Left lung (tissue), 4 donors: ENCODE measurements at regions not wholly inside any gene's neighbourhood (a gene's known extent, or its start where the extent isn't known, plus 50 kb on each side); places are given as distances from the start of the nearest gene placed in this dataset.

Experiments
- ATAC-seq: fragments of 200-7000 bp; cut with Tn5 transposase; one replicate; pipeline ENCODE4 v1.9.1; 2020; ENCODE audit warnings: moderate library complexity
- DNase-seq, 4 donors: peaks; one replicate each; pipeline ENCODE4 v3.0.0-alpha.2; 2013 to 2020
- H3K27ac ChIP-seq, 2 donors: fragments of 200-600 bp; sonication (generic) in 1 of 2; one replicate each; pipeline versions ENCODE4 v1.5.0 to v1.8.0; 2020 to 2021
- H3K27me3 ChIP-seq, 2 donors: fragments of 200-600 bp; sonication (generic) in 1 of 2; one replicate each; pipeline versions ENCODE4 v1.5.0 to v1.8.0; 2020 to 2021
- H3K36me3 ChIP-seq, 2 donors: fragments of 200-600 bp; sonication (generic) in 1 of 2; one replicate each; pipeline versions ENCODE4 v1.5.0 to v1.8.0; 2020 to 2021
- H3K4me1 ChIP-seq, 2 donors: fragments of 200-600 bp; one replicate each; pipeline ENCODE4 v1.8.0; 2021
- H3K4me3 ChIP-seq, 2 donors: fragments of 200-600 bp; sonication (generic) in 1 of 2; one replicate each; pipeline versions ENCODE4 v1.5.0 to v1.8.0; 2020 to 2021; ENCODE audit warnings: mild to moderate bottlenecking in 1 of 2
- H3K9me3 ChIP-seq, 2 donors: fragments of 200-600 bp; sonication (generic) in 1 of 2; one replicate each; pipeline versions ENCODE4 v1.5.0 to v1.8.0; 2020 to 2021
- intact Hi-C, 2 donors: fragments of 100-400 bp; cut with DNase I; formaldehyde crosslinking; loops; one replicate each; pipeline versions ENCODE4 v1.11.2 to v1.14.2; 2022
- TF ChIP-seq, protein P1 (sequence below), 2 donors: fragments of 200-600 bp; sonication (generic) in 1 of 2; IDR thresholded peaks; one replicate each; pipeline versions ENCODE4 v1.5.0 to v1.8.0; 2021; ENCODE audit warnings: antibody characterized with exemption in 2 of 2
- donor health status: DM: no; HTN: yes; CAD: no.
- donor health status: DM: no; HTN: no; CAD: no.

DNA sequence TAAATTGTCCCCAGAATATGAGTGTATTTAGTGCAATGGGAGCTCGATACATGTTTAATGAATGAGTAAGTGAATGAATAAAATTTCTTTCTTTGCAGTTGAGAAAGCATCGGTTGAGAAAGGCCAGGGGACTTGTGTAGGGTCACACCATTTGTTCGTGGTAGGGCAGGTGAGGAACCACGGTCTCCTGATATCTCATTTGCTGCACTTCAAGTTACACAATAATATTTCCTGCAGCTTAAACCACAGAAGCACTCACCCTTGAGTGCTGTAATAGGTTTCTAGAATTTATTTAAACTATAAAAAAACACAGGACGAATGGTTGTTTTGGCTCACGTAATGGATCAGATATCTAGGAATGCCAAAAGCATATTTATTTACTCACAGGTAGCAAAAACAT is 429.8 kb downstream of the SPATA31D1 start:
- no peak overlapping the region for H3K4me3 ChIP-seq
- H3K27ac ChIP-seq = no peak overlapping the region
- H3K27me3 ChIP-seq = no peaks in the 10 kb centered on the region
- H3K36me3 ChIP-seq = no peaks in the 10 kb centered on the region
- H3K4me1 ChIP-seq = no peaks in the 10 kb centered on the region
- ATAC-seq (peak; percentile 83), DNase-seq (no peak)
- peaks cover 0 to 5% of the 10 kb centered on the region in 2 donors for H3K9me3 ChIP-seq
- intact Hi-C loops = no loop called here
- TF ChIP-seq, protein P1, sequence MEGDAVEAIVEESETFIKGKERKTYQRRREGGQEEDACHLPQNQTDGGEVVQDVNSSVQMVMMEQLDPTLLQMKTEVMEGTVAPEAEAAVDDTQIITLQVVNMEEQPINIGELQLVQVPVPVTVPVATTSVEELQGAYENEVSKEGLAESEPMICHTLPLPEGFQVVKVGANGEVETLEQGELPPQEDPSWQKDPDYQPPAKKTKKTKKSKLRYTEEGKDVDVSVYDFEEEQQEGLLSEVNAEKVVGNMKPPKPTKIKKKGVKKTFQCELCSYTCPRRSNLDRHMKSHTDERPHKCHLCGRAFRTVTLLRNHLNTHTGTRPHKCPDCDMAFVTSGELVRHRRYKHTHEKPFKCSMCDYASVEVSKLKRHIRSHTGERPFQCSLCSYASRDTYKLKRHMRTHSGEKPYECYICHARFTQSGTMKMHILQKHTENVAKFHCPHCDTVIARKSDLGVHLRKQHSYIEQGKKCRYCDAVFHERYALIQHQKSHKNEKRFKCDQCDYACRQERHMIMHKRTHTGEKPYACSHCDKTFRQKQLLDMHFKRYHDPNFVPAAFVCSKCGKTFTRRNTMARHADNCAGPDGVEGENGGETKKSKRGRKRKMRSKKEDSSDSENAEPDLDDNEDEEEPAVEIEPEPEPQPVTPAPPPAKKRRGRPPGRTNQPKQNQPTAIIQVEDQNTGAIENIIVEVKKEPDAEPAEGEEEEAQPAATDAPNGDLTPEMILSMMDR (IDR thresholded peaks at IDR 0.05) = no peak

DNA sequence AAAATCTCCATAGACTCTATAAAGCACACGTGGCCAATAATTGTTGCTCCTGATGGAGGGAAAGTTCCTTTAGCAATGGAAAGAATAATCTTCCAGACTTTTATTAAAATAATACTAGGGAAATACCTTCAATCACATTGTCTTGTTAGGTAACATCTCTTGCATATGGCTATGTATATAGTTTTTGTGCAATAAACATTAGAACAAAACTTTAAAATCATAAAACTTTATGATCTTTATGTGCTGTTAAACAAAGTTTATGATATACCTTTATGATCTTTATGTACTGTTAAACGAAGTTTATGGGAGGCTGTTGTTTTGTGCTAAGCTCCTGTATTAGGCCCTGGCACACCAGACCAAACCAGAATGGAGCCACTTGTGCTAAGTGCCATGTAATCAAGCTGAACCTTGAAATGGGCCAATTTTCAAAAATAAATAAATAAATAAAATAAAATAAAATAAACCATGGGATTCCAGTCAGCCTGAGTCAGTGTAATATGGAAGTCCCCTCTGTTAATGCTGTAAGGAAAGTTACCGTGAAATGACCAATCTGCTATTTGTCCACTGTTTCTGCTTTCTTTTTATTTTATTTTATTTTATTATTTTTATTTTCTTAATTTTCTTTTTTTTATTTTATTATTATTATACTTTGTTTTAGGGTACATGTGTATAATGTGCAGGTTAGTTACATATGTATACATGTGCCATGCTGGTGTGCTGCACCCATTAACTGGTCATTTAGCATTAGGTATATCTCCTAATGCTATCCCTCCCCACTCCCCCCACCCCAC is 431.3 kb downstream of the SPATA31D1 start:
- Histone ChIP-seq H3K4me1 (no peaks in the 10 kb centered on the region), H3K27me3 (no peaks in the 10 kb centered on the region), H3K4me3 (no peak overlapping the region), H3K27ac (no peak overlapping the region), H3K36me3 (no peaks in the 10 kb centered on the region), H3K9me3 (no peaks in the 10 kb centered on the region)
- DNase-seq (no peak), ATAC-seq (no peak)
- intact Hi-C loops = no loop called here
- TF ChIP-seq, protein P1 (IDR thresholded peaks at IDR 0.05) = no peak

GRCh38 chr9:82421498-82421897 is 432.9 kb downstream of the SPATA31D1 start:
- no peaks in the 10 kb centered on the region for H3K4me1 ChIP-seq
- intact Hi-C loops = no loop called here
- H3K27ac ChIP-seq = no peak overlapping the region
- no peak for DNase-seq
- H3K4me3 ChIP-seq = no peak overlapping the region
- TF ChIP-seq, protein P1 (IDR thresholded peaks at IDR 0.05) = no peak
- H3K9me3 ChIP-seq = no peaks in the 10 kb centered on the region
- no peaks in the 10 kb centered on the region for H3K27me3 ChIP-seq
- ATAC-seq = no peak
- H3K36me3 ChIP-seq = no peaks in the 10 kb centered on the region

DNA sequence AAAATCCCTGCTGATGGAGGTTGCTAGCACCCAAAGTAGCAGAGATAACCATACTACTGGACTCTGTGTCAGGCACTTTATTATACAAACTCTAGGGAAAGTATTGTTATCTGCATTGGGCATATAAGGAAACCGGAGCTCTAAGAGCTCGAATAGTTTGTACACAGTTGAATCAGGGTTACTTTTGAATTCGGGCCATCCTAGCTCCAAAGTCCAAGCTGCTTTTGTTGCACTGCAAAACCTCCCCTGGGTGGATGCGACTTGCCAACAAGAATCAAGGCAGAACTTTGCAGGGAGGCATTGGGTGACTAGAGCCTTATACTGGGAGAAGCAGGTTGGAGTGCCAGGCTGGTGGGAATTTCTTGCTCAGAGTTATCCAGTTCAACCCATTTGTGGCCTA is 435.1 kb downstream of the SPATA31D1 start:
- H3K9me3 ChIP-seq = no peaks in the 10 kb centered on the region
- ATAC-seq (no peak), DNase-seq (no peak)
- H3K36me3 ChIP-seq = no peaks in the 10 kb centered on the region
- H3K4me1 ChIP-seq = no peaks in the 10 kb centered on the region
- TF ChIP-seq, protein P1 (IDR thresholded peaks at IDR 0.05) = no peak
- no peaks in the 10 kb centered on the region for H3K27me3 ChIP-seq
- intact Hi-C loops = no loop called here
- H3K27ac ChIP-seq = no peak overlapping the region
- no peak overlapping the region for H3K4me3 ChIP-seq

- Histone ChIP-seq H3K27me3 (no peaks in the 10 kb centered on the region), H3K4me3 (no peak overlapping the region), H3K36me3 (no peaks in the 10 kb centered on the region), H3K4me1 (no peaks in the 10 kb centered on the region), H3K9me3 (no peaks in the 10 kb centered on the region), H3K27ac (no peak overlapping the region)
- TF ChIP-seq, protein P1 (IDR thresholded peaks at IDR 0.05) = no peak
- DNase-seq (no peak), ATAC-seq (no peak)
- intact Hi-C loops = no loop called here
These were observed 436.1 kb downstream of the SPATA31D1 start for GRCh38 chr9:82424599-82425120.
